GM23338 (cell line): ENCODE measurements at regions not wholly inside any gene's neighbourhood (a gene's known extent, or its start where the extent isn't known, plus 50 kb on each side); places are given as distances from the start of the nearest gene placed in this dataset.

ENCODE experiments used
- ATAC-seq: fragments of 200-7000 bp; cut with Tn5 transposase; 3 replicates; pipeline ENCODE4 v1.9.1; 2020
- DNase-seq: peaks from one replicate; pipeline ENCODE4 v3.0.0-alpha.2; 2015; ENCODE audit warnings: low spot score
- H2AFZ ChIP-seq: fragments of 200-600 bp; sonication (generic); 2 replicates; pipeline ENCODE4 v1.8.0; 2016; ENCODE audit warnings: antibody characterized with exemption, mild to moderate bottlenecking, moderate library complexity
- H3F3A ChIP-seq: fragments of 200-600 bp; sonication (generic); replicated peaks from 2 replicates; pipeline ENCODE4 v1.8.0; 2017; ENCODE audit warnings: antibody characterized with exemption, mixed run types, low read depth
- H3K27ac ChIP-seq: fragments of 200-600 bp; sonication (generic); 2 replicates; pipeline ENCODE4 v1.6.1; 2016; ENCODE audit warnings: low read depth
- H3K27me3 ChIP-seq: fragments of 200-600 bp; sonication (generic); 2 replicates; pipeline ENCODE4 v1.8.0; 2016; ENCODE audit warnings: mild to moderate bottlenecking, mixed run types, moderate library complexity; ENCODE audit not compliant: insufficient read depth
- H3K36me3 ChIP-seq: fragments of 200-600 bp; sonication (generic); 2 replicates; pipeline ENCODE4 v1.8.0; 2016; ENCODE audit warnings: mild to moderate bottlenecking; ENCODE audit not compliant: insufficient read depth
- H3K4me1 ChIP-seq: fragments of 200-600 bp; sonication (generic); 2 replicates; pipeline ENCODE4 v1.8.0; 2016; ENCODE audit warnings: mild to moderate bottlenecking, moderate library complexity; ENCODE audit not compliant: insufficient read depth
- H3K4me2 ChIP-seq: fragments of 200-600 bp; sonication (generic); 2 replicates; pipeline ENCODE4 v1.7.1; 2017; ENCODE audit warnings: mixed run types
- H3K4me3 ChIP-seq: fragments of 200-600 bp; sonication (generic); 2 replicates; pipeline ENCODE4 v1.6.1; 2016; ENCODE audit warnings: mixed run types
- H3K79me2 ChIP-seq: fragments of 200-600 bp; sonication (generic); replicated peaks from 2 replicates; pipeline ENCODE4 v1.8.0; 2017; ENCODE audit warnings: mild to moderate bottlenecking; ENCODE audit not compliant: insufficient read depth
- H3K9me2 ChIP-seq: fragments of 200-600 bp; sonication (generic); 2 replicates; pipeline ENCODE4 v1.8.0; 2017; ENCODE audit not compliant: insufficient read depth
- H4K20me1 ChIP-seq: fragments of 200-600 bp; sonication (generic); replicated peaks from 2 replicates; pipeline ENCODE4 v1.8.0; 2017; ENCODE audit warnings: mild to moderate bottlenecking; ENCODE audit not compliant: insufficient read depth
- H3K27ac Mint-ChIP-seq: 2 replicates; pipeline ENCODE4 v1.8.0; 2020; ENCODE audit warnings: inconsistent platforms, mild to moderate bottlenecking, moderate library complexity, mixed read lengths
- H3K27me3 Mint-ChIP-seq: 3 replicates; pipeline ENCODE4 v1.8.0; 2022; ENCODE audit warnings: low read depth, mild to moderate bottlenecking, moderate library complexity, mixed read lengths, inconsistent platforms; ENCODE audit not compliant: insufficient read depth, poor library complexity
- H3K36me3 Mint-ChIP-seq: 3 replicates; pipeline ENCODE4 v1.8.0; 2021; ENCODE audit warnings: low read depth, mild to moderate bottlenecking, inconsistent platforms, moderate library complexity, mixed read lengths
- H3K4me1 Mint-ChIP-seq: 3 replicates; pipeline ENCODE4 v1.8.0; 2020; ENCODE audit warnings: mild to moderate bottlenecking, inconsistent platforms, mixed read lengths
- H3K4me3 Mint-ChIP-seq: 3 replicates; pipeline ENCODE4 v1.8.0; 2021; ENCODE audit warnings: moderate library complexity, mild to moderate bottlenecking, inconsistent platforms, mixed read lengths
- H3K9me3 Mint-ChIP-seq: 3 replicates; pipeline ENCODE4 v1.8.0; 2020; ENCODE audit warnings: moderate library complexity, mild to moderate bottlenecking, inconsistent platforms, mixed read lengths
- CREB1 ChIP-seq: fragments of 250-450 bp; sonication (Bioruptor Pico); IDR thresholded peaks from 2 replicates; pipeline ENCODE4 v1.5.0; 2020; ENCODE audit warnings: low read depth, mild to moderate bottlenecking, moderate library complexity
- EZH2 ChIP-seq: fragments of 200-600 bp; sonication (generic); IDR thresholded peaks from one replicate; pipeline ENCODE4 v1.8.0; 2017; ENCODE audit warnings: antibody characterized with exemption, mild to moderate bottlenecking, low read depth; ENCODE audit not compliant: unreplicated experiment
- EZH2phosphoT487 ChIP-seq: fragments of 200-600 bp; sonication (generic); IDR thresholded peaks from one replicate; pipeline ENCODE4 v1.8.1; 2018; ENCODE audit warnings: antibody characterized with exemption; ENCODE audit not compliant: unreplicated experiment
- JUNB ChIP-seq: IDR thresholded peaks from one replicate; pipeline ENCODE4 v1.6.1; 2016; ENCODE audit warnings: antibody characterized with exemption; ENCODE audit not compliant: unreplicated experiment
- NANOG ChIP-seq: IDR thresholded peaks from 2 replicates; pipeline ENCODE4 v1.6.1; 2016; ENCODE audit warnings: antibody characterized with exemption, borderline replicate concordance
- POLR2AphosphoS5 ChIP-seq: IDR thresholded peaks from 2 replicates; pipeline ENCODE4 v1.6.1; 2016; ENCODE audit warnings: antibody characterized with exemption, low read depth
- STAT1 ChIP-seq: IDR thresholded peaks from one replicate; pipeline ENCODE4 v1.6.1; 2016; ENCODE audit warnings: antibody characterized with exemption; ENCODE audit not compliant: unreplicated experiment
- ZNF114 ChIP-seq: fragments of 250-450 bp; sonication (Bioruptor Pico); IDR thresholded peaks from 2 replicates; pipeline ENCODE4 v1.5.0; 2020; ENCODE audit warnings: mild to moderate bottlenecking, moderate library complexity
- ZNF331 ChIP-seq: fragments of 250-450 bp; sonication (Bioruptor Pico); IDR thresholded peaks from 2 replicates; pipeline ENCODE4 v1.5.0; 2020; ENCODE audit warnings: low read depth, mild to moderate bottlenecking, moderate library complexity
- ZNF462 ChIP-seq: fragments of 250-450 bp; sonication (Bioruptor Pico); IDR thresholded peaks from 2 replicates; pipeline ENCODE4 v1.5.0; 2020; ENCODE audit warnings: mild to moderate bottlenecking, moderate library complexity
- TF ChIP-seq, protein P1 (sequence below): IDR thresholded peaks from 2 replicates; pipeline ENCODE4 v1.6.1; 2016; ENCODE audit warnings: antibody characterized with exemption
- TF ChIP-seq, protein P2 (sequence below): IDR thresholded peaks from one replicate; pipeline ENCODE4 v1.6.1; 2018; ENCODE audit warnings: antibody characterized with exemption; ENCODE audit not compliant: unreplicated experiment
- TF ChIP-seq, protein P3 (sequence below), 2 experiments: fragments of 200-600 bp in 1 of 2; sonication (generic) in 1 of 2; conservative IDR thresholded peaks; 2 replicates each; pipeline versions ENCODE4 v1.5.1 to v1.6.1; 2016 to 2017; ENCODE audit warnings: antibody characterized with exemption in 2 of 2, low read depth in 2 of 2, mild to moderate bottlenecking in 2 of 2, moderate library complexity in 1 of 2

DNA sequence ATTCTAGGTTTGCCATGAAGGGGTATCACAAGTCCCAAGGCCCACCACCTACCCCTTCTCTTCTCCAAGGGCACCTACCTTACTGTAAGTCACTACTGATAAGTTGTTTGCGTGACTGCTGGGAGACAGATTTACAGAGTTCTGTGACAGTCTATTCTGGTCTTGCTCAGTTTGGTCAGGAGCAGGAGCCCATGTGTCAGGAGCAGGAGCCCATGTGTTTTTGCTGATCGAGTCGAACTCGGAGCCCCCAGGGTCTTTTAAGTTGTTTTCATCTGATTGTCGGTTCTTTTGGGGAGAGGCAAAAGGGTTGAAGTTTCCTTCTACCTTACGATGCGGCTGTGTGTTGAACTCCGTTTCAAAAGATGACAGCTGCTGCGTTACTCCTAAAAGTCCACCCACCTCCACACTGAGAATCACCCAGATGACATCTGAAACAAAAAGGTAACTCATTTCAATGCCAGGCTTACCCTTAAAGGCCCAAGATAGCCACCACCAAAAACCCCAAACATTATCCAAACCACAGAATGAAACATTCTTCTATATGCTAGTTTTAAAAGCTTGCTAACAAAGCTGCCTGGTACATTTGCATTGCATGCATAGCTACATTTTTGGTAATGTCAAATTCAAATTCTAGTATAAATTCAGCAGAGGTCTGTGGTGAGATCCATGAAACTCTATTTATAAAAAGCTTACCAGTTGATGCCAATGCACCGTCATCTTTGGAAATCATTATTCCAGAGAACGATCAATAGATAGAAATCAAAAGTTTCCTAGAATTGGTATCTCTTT, 50.5 kb upstream of the SPDEF start:
- DNase-seq (no peak), ATAC-seq (no peak)
- Histone ChIP-seq H3K4me2 (no peak overlapping the region), H4K20me1 (peaks cover 21% of the 10 kb centered on the region), H3K9me2 (no peaks in the 10 kb centered on the region), H3K27ac (no peak overlapping the region), H3F3A (0 out of 2 replicates have a peak, but pooled peaks cover 4% of the 10 kb centered on the region), H3K4me3 (no peak overlapping the region), H3K27me3 (no peaks in the 10 kb centered on the region), H3K36me3 (0 out of 2 replicates have a peak, but pooled peaks cover 4% of the 10 kb centered on the region), H2AFZ (no peak overlapping the region), H3K4me1 (peaks cover 14% of the 10 kb centered on the region), H3K79me2 (peaks cover 42% of the 10 kb centered on the region)
- no peaks in the 10 kb centered on the region; the same call in 2 of the 3 replicates for H3K36me3 Mint-ChIP-seq
- H3K27me3 Mint-ChIP-seq, result no peaks in the 10 kb centered on the region
- no peak overlapping the region for H3K27ac Mint-ChIP-seq
- H3K4me3 Mint-ChIP-seq, result no peak overlapping the region
- no peaks in the 10 kb centered on the region for H3K9me3 Mint-ChIP-seq
- TF ChIP-seq EZH2, result no peak
- TF ChIP-seq ZNF114 (CRISPR knock-in tag), result no peak
- no peak for TF ChIP-seq ZNF462 (CRISPR knock-in tag)
- TF ChIP-seq ZNF331 (CRISPR knock-in tag), result no peak
- TF ChIP-seq JUNB, result no peak
- no peak for TF ChIP-seq NANOG
- TF ChIP-seq, protein P1, sequence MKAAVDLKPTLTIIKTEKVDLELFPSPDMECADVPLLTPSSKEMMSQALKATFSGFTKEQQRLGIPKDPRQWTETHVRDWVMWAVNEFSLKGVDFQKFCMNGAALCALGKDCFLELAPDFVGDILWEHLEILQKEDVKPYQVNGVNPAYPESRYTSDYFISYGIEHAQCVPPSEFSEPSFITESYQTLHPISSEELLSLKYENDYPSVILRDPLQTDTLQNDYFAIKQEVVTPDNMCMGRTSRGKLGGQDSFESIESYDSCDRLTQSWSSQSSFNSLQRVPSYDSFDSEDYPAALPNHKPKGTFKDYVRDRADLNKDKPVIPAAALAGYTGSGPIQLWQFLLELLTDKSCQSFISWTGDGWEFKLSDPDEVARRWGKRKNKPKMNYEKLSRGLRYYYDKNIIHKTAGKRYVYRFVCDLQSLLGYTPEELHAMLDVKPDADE, result no peak
- no peak for TF ChIP-seq EZH2phosphoT487
- TF ChIP-seq STAT1, result no peak
- TF ChIP-seq, protein P2, sequence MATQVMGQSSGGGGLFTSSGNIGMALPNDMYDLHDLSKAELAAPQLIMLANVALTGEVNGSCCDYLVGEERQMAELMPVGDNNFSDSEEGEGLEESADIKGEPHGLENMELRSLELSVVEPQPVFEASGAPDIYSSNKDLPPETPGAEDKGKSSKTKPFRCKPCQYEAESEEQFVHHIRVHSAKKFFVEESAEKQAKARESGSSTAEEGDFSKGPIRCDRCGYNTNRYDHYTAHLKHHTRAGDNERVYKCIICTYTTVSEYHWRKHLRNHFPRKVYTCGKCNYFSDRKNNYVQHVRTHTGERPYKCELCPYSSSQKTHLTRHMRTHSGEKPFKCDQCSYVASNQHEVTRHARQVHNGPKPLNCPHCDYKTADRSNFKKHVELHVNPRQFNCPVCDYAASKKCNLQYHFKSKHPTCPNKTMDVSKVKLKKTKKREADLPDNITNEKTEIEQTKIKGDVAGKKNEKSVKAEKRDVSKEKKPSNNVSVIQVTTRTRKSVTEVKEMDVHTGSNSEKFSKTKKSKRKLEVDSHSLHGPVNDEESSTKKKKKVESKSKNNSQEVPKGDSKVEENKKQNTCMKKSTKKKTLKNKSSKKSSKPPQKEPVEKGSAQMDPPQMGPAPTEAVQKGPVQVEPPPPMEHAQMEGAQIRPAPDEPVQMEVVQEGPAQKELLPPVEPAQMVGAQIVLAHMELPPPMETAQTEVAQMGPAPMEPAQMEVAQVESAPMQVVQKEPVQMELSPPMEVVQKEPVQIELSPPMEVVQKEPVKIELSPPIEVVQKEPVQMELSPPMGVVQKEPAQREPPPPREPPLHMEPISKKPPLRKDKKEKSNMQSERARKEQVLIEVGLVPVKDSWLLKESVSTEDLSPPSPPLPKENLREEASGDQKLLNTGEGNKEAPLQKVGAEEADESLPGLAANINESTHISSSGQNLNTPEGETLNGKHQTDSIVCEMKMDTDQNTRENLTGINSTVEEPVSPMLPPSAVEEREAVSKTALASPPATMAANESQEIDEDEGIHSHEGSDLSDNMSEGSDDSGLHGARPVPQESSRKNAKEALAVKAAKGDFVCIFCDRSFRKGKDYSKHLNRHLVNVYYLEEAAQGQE, result no peak
- no peak for TF ChIP-seq POLR2AphosphoS5
- no peak for TF ChIP-seq CREB1 (CRISPR knock-in tag)
- TF ChIP-seq, protein P3, sequence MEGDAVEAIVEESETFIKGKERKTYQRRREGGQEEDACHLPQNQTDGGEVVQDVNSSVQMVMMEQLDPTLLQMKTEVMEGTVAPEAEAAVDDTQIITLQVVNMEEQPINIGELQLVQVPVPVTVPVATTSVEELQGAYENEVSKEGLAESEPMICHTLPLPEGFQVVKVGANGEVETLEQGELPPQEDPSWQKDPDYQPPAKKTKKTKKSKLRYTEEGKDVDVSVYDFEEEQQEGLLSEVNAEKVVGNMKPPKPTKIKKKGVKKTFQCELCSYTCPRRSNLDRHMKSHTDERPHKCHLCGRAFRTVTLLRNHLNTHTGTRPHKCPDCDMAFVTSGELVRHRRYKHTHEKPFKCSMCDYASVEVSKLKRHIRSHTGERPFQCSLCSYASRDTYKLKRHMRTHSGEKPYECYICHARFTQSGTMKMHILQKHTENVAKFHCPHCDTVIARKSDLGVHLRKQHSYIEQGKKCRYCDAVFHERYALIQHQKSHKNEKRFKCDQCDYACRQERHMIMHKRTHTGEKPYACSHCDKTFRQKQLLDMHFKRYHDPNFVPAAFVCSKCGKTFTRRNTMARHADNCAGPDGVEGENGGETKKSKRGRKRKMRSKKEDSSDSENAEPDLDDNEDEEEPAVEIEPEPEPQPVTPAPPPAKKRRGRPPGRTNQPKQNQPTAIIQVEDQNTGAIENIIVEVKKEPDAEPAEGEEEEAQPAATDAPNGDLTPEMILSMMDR (conservative IDR thresholded peaks at IDR 0.05; ENCODE audit: low read depth in 2 of 2), result no peak
- peaks cover 11% of the 10 kb centered on the region for H3K4me1 Mint-ChIP-seq
